Activated CD4-positive, alpha-beta T cell treated with anti-CD3 and anti-CD28 coated beads, Interleukin-2, amount 10 ng/mL, durations not matched to agents 7 days and 5 days (primary cell): ENCODE measurements at regions not wholly inside any gene's neighbourhood (a gene's known extent, or its start where the extent isn't known, plus 50 kb on each side); places are given as distances from the start of the nearest gene placed in this dataset.

Experiments used
- CTCF ChIA-PET: fragments of 350-600 bp; sonication (Branson Sonifier 250); formaldehyde crosslinking; loops from one replicate; lab custom pipeline; 2021; ENCODE audit warnings: antibody characterized with exemption; lab: Charles Lee
- POLR2A ChIA-PET: fragments of 350-600 bp; sonication (Branson Sonifier 250); formaldehyde crosslinking; loops from one replicate; lab custom pipeline; 2021; ENCODE audit warnings: antibody characterized with exemption; lab: Charles Lee
- DNase-seq: peaks from one replicate; pipeline ENCODE4 v3.0.0-alpha.2; 2020
- H3K27ac Mint-ChIP-seq: one replicate; pipeline ENCODE4 v1.8.0; 2021; ENCODE audit warnings: mild to moderate bottlenecking, moderate library complexity, mixed read lengths
- H3K27me3 Mint-ChIP-seq: one replicate; pipeline ENCODE4 v1.8.0; 2021; ENCODE audit warnings: mixed read lengths
- H3K36me3 Mint-ChIP-seq: one replicate; pipeline ENCODE4 v1.8.0; 2021; ENCODE audit warnings: low read depth, mixed read lengths
- H3K4me1 Mint-ChIP-seq: one replicate; pipeline ENCODE4 v1.8.0; 2021; ENCODE audit warnings: mixed read lengths
- H3K4me3 Mint-ChIP-seq: one replicate; pipeline ENCODE4 v1.8.0; 2021; ENCODE audit warnings: mild to moderate bottlenecking, moderate library complexity, mixed read lengths
- H3K9me3 Mint-ChIP-seq: one replicate; pipeline ENCODE4 v1.8.0; 2021; ENCODE audit warnings: mixed read lengths

- CTCF ChIA-PET: no interaction called here
- DNase-seq: no peak
Measured at GRCh38 chr5:113652161-113652560, 138.7 kb downstream of the YTHDC2 start.

GRCh38 chr5:113654828-113655227 lies 141.3 kb downstream of the YTHDC2 start:
- Mint-ChIP-seq H3K36me3 (no peaks in the 10 kb centered on the region), H3K4me1 (no peaks in the 10 kb centered on the region), H3K27me3 (peaks cover 7% of the 10 kb centered on the region), H3K4me3 (no peak overlapping the region), H3K9me3 (no peaks in the 10 kb centered on the region), H3K27ac (no peak overlapping the region)
- no peak for DNase-seq
- POLR2A ChIA-PET: no interaction called here
- CTCF ChIA-PET: no interaction called here

More at GRCh38 chr5:113652161-113652560, 138.7 kb downstream of the YTHDC2 start:
- no peak overlapping the region for H3K27ac Mint-ChIP-seq
- H3K9me3 Mint-ChIP-seq: no peaks in the 10 kb centered on the region
- peaks cover 24% of the 10 kb centered on the region for H3K27me3 Mint-ChIP-seq
- no peaks in the 10 kb centered on the region for H3K36me3 Mint-ChIP-seq
- no peaks in the 10 kb centered on the region for H3K4me1 Mint-ChIP-seq
- no peak overlapping the region for H3K4me3 Mint-ChIP-seq
- POLR2A ChIA-PET: no interaction called here

- no peaks in the 10 kb centered on the region for H3K9me3 Mint-ChIP-seq
- no peak overlapping the region for H3K27ac Mint-ChIP-seq
- H3K36me3 Mint-ChIP-seq: no peaks in the 10 kb centered on the region
- H3K27me3 Mint-ChIP-seq: peaks cover 18% of the 10 kb centered on the region
- no peaks in the 10 kb centered on the region for H3K4me1 Mint-ChIP-seq
- H3K4me3 Mint-ChIP-seq: no peak overlapping the region
- ChIA-PET POLR2A (no interaction called here), CTCF (no interaction called here)
- no peak for DNase-seq
Measured at GRCh38 chr5:113660206-113660605, 146.7 kb downstream of the YTHDC2 start.

- H3K4me3 Mint-ChIP-seq: no peak overlapping the region
- POLR2A ChIA-PET: no interaction called here
- no peaks in the 10 kb centered on the region for H3K36me3 Mint-ChIP-seq
- no peak overlapping the region for H3K27ac Mint-ChIP-seq
- H3K27me3 Mint-ChIP-seq: peaks cover 22% of the 10 kb centered on the region
- no peak for DNase-seq
- no peaks in the 10 kb centered on the region for H3K4me1 Mint-ChIP-seq
- CTCF ChIA-PET: no interaction called here
- no peaks in the 10 kb centered on the region for H3K9me3 Mint-ChIP-seq
Measured at GRCh38 chr5:113660706-113661250, 147.3 kb downstream of the YTHDC2 start.

GRCh38 chr5:113663879-113664541 lies 150.5 kb downstream of the YTHDC2 start:
- H3K4me3 Mint-ChIP-seq: no peak overlapping the region
- ChIA-PET CTCF (interaction anchor here (1.1 to 1.3 kb wide), 2 partner anchors 43 to 52 kb away, joined by 3 to 4 read pairs; no protein-coding TSS in a partner anchor), POLR2A (no interaction called here)
- H3K27ac Mint-ChIP-seq: no peak overlapping the region
- H3K36me3 Mint-ChIP-seq: no peaks in the 10 kb centered on the region
- H3K9me3 Mint-ChIP-seq: peaks cover 3% of the 10 kb centered on the region
- peaks cover 32% of the 10 kb centered on the region for H3K27me3 Mint-ChIP-seq
- DNase-seq: peak; percentile 34
- no peaks in the 10 kb centered on the region for H3K4me1 Mint-ChIP-seq

GRCh38 chr5:113673041-113673440 lies 159.5 kb downstream of the YTHDC2 start:
- Mint-ChIP-seq H3K4me3 (no peak overlapping the region), H3K9me3 (peaks cover 5% of the 10 kb centered on the region), H3K27me3 (peaks cover 17% of the 10 kb centered on the region), H3K36me3 (no peaks in the 10 kb centered on the region), H3K4me1 (no peaks in the 10 kb centered on the region), H3K27ac (no peak overlapping the region)
- POLR2A ChIA-PET: no interaction called here
- CTCF ChIA-PET: no interaction called here
- no peak for DNase-seq

GRCh38 chr5:113675166-113675565 lies 161.7 kb downstream of the YTHDC2 start:
- H3K27me3 Mint-ChIP-seq: peaks cover 12% of the 10 kb centered on the region
- ChIA-PET POLR2A (no interaction called here), CTCF (no interaction called here)
- no peaks in the 10 kb centered on the region for H3K4me1 Mint-ChIP-seq
- no peak overlapping the region for H3K27ac Mint-ChIP-seq
- H3K4me3 Mint-ChIP-seq: no peak overlapping the region
- no peaks in the 10 kb centered on the region for H3K9me3 Mint-ChIP-seq
- no peak for DNase-seq
- H3K36me3 Mint-ChIP-seq: no peaks in the 10 kb centered on the region

- no peak overlapping the region for H3K4me3 Mint-ChIP-seq
- no peak overlapping the region for H3K27ac Mint-ChIP-seq
- H3K4me1 Mint-ChIP-seq: no peaks in the 10 kb centered on the region
- POLR2A ChIA-PET: no interaction called here
- CTCF ChIA-PET: no interaction called here
- DNase-seq: no peak
- H3K36me3 Mint-ChIP-seq: no peaks in the 10 kb centered on the region
- peaks cover 5% of the 10 kb centered on the region for H3K27me3 Mint-ChIP-seq
- H3K9me3 Mint-ChIP-seq: no peaks in the 10 kb centered on the region
Measured at GRCh38 chr5:113678202-113678601, 164.7 kb downstream of the YTHDC2 start.

GRCh38 chr5:113678924-113679575 lies 165.6 kb downstream of the YTHDC2 start:
- Mint-ChIP-seq H3K9me3 (no peaks in the 10 kb centered on the region), H3K36me3 (no peaks in the 10 kb centered on the region), H3K27me3 (peaks cover 2% of the 10 kb centered on the region), H3K27ac (no peak overlapping the region), H3K4me3 (no peak overlapping the region), H3K4me1 (no peaks in the 10 kb centered on the region)
- ChIA-PET POLR2A (no interaction called here), CTCF (no interaction called here)
- DNase-seq: peak; percentile 32

- H3K4me3 Mint-ChIP-seq: no peak overlapping the region
- CTCF ChIA-PET: no interaction called here
- POLR2A ChIA-PET: no interaction called here
- no peaks in the 10 kb centered on the region for H3K36me3 Mint-ChIP-seq
- no peak for DNase-seq
- H3K27me3 Mint-ChIP-seq: no peaks in the 10 kb centered on the region
- H3K9me3 Mint-ChIP-seq: no peaks in the 10 kb centered on the region
- no peak overlapping the region for H3K27ac Mint-ChIP-seq
- no peaks in the 10 kb centered on the region for H3K4me1 Mint-ChIP-seq
Measured at GRCh38 chr5:113680534-113680933, 167.0 kb downstream of the YTHDC2 start.

- Mint-ChIP-seq H3K9me3 (no peaks in the 10 kb centered on the region), H3K27ac (no peak overlapping the region), H3K36me3 (no peaks in the 10 kb centered on the region), H3K27me3 (no peaks in the 10 kb centered on the region), H3K4me1 (no peaks in the 10 kb centered on the region), H3K4me3 (no peak overlapping the region)
- POLR2A ChIA-PET: no interaction called here
- CTCF ChIA-PET: interaction anchor here (0.5 kb wide), 1 partner anchor 1292 kb away, joined by 3 read pairs; no protein-coding TSS in a partner anchor
- no peak for DNase-seq
Measured at GRCh38 chr5:113682497-113683136, 169.1 kb downstream of the YTHDC2 start.

- Mint-ChIP-seq H3K4me1 (no peaks in the 10 kb centered on the region), H3K4me3 (no peak overlapping the region), H3K27ac (no peak overlapping the region), H3K9me3 (no peaks in the 10 kb centered on the region), H3K36me3 (no peaks in the 10 kb centered on the region), H3K27me3 (no peaks in the 10 kb centered on the region)
- no peak for DNase-seq
- ChIA-PET POLR2A (no interaction called here), CTCF (no interaction called here)
Measured at GRCh38 chr5:113683211-113683610, 169.7 kb downstream of the YTHDC2 start.

GRCh38 chr5:113686599-113686998 lies 173.1 kb downstream of the YTHDC2 start:
- Mint-ChIP-seq H3K4me1 (no peaks in the 10 kb centered on the region), H3K27ac (no peak overlapping the region), H3K9me3 (no peaks in the 10 kb centered on the region), H3K36me3 (no peaks in the 10 kb centered on the region), H3K4me3 (no peak overlapping the region), H3K27me3 (peaks cover 8% of the 10 kb centered on the region)
- ChIA-PET CTCF (no interaction called here), POLR2A (no interaction called here)
- no peak for DNase-seq
